ENCODE measurements at regions not wholly inside any gene's neighbourhood (a gene's known extent, or its start where the extent isn't known, plus 50 kb on each side); places are given as distances from the start of the nearest gene placed in this dataset.

GRCh38 chr2:129080715-129081476 is 762.2 kb upstream of the HS6ST1 start:
- no peak for DNase-seq (ENCODE audit: low read depth, low spot score)

DNA sequence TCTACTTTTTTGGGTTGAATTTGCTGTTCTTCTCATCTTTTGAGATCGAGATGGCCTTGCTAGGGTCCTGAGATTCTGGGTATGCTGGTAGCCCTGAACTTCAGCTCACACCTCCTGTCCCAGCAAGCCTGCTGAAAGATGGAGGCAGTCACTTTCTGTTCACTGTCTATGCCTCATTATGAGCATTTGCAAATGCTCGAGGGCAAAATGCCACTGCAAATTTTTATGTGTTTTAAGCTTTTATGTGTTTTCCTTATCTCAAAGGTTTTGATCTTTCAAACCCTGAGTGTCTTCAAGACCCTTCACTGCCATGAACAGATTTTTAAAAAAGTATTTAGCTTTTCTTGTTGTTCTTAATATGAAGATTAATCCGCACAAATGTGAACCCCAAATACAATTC is 766.7 kb upstream of the HS6ST1 start:
- DNase-seq (ENCODE audit: low read depth, low spot score): no peak

GRCh38 chr2:129087133-129087813 is 768.6 kb upstream of the HS6ST1 start:
- DNase-seq (ENCODE audit: low read depth, low spot score): no peak

- DNase-seq (ENCODE audit: low read depth, low spot score): no peak
Measured at GRCh38 chr2:129091620-129092019, 773.0 kb upstream of the HS6ST1 start.

DNA sequence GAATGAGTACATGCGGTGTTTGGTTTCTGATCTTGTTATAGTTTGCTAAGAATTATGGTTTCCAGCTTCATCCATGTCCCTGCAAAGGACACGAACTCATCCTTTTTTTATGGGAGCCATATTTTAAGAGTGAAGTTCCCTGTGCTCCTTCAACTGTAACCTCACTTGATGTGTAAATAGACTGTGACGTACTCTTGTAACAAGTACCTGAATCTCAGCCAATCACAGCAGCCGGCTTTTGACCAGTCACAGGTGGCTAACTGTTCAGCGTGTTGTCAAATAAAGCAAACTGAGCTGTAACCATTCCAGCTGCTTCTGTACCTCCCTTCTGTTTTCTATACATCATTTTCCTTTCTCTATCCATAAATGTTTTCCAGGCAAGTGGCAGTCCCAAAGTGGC is 774.3 kb upstream of the HS6ST1 start:
- no peak for DNase-seq (ENCODE audit: low read depth, low spot score)

DNA sequence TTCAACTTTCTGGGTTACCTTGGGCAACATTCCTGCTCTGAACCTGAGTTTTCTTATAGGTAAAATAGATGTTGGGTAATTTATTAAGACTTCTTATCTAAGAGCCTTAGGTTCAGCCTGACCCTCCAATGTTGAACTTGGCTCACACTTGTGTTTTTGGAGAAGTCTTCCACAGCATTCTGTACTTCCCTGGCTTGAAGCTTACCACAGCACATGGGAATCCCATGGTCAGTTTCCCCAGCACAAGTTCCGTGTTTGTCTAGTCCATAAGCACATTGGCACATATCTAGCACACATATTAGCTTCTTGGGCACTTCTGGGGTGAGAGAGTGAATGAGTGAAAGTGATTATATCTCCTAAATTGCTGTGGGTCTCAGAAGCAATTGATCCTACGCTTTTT is 782.5 kb upstream of the HS6ST1 start:
- no peak for DNase-seq (ENCODE audit: low read depth, low spot score)

DNA sequence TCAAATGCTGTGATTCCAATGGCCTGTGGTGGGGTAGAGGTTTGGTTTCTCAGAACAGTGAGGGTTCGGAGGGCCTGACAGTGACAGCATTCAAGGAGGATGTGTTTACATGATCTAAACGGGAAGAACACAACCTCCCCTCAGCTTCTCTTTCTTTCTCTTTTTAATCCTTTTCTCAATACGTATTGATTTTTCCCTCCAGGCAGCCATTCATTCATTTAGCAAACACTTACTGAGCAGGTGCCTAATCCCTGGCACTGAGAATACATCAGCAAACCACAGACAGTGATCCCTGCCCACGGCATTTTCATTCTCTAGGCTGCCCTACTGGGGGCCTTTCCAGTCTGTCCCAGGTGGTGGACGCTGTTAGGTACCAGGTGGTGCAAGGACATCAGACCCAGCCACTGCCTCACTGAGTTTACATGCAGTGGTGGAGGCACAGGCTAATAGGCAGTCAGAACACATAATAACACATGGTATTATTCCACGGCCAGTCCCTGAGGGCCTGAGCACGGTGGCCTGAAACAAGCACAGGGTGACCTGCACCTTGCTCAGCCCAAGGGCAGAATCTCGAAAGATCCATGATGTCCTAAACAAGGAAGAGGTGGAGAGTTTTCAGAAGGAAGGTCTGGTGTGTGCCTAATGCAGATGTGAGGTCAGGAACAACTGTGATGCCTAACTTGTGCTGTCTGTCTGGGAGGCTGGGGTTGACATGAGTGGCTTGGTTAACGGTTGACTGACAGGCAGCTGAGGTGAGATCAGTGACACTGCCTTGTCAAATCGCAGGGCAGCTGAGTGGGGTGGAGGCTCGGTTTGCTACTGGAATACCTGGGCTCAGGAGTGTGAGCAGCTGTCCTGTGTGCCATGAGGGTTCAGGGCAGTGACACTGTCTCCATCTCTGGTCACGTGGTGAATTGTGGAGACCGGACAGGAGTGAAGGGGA is 785.5 kb upstream of the HS6ST1 start:
- no peak for DNase-seq (ENCODE audit: low read depth, low spot score)

GRCh38 chr2:129112181-129112580 is 793.5 kb upstream of the HS6ST1 start:
- DNase-seq (ENCODE audit: low read depth, low spot score): no peak

DNA sequence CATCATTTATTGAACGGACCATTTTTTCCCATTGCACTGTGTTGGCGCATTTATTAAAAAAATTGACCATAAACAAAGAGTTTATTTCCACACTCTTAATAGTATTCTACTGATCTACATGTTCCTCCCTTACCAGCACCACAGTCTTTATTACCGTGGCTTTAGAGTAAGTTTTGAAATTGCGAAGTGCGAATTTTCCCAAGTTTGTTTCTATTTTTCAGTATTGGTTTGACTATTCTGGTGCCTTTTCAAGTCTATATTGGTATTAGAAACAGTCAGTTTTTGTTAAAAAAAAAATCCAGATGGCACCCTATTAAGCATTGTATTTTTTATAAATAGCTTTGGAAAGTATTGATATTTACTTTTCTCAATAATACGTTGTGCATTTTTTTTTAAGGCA is 795.1 kb upstream of the HS6ST1 start:
- DNase-seq (ENCODE audit: low read depth, low spot score): no peak

DNA sequence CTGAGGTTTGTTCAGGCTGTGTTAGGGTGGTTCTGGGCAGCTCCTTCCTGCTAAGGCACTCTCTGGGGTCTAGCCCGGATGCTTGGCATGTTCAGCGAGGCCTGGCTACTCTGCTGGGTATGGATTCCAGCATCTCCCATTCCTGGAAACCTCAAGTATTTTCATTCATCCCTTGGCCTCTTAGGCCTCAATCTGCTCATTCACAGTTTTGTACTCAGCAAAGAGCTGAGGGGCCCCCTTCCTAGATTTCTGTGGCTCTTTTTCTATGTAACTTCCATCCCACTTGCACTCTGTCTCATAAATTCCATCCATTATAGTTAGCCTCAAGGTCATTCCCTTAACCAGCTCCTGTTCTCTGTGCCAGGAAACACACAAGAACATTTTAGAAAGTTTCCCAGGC is 798.8 kb upstream of the HS6ST1 start:
- no peak for DNase-seq (ENCODE audit: low read depth, low spot score)

- DNase-seq (ENCODE audit: low read depth, low spot score): no peak
Measured at GRCh38 chr2:129118296-129118695, 799.6 kb upstream of the HS6ST1 start.

- no peak for DNase-seq (ENCODE audit: low read depth, low spot score)
Measured at GRCh38 chr2:129129087-129129486, 810.4 kb upstream of the HS6ST1 start.

- no peak for DNase-seq (ENCODE audit: low read depth, low spot score)
Measured at GRCh38 chr2:129133692-129134641, 815.3 kb upstream of the HS6ST1 start.

- no peak for DNase-seq (ENCODE audit: low read depth, low spot score)
Measured at GRCh38 chr2:129135017-129135416, 816.3 kb upstream of the HS6ST1 start.

- DNase-seq (ENCODE audit: low read depth, low spot score): no peak
Measured at GRCh38 chr2:129139380-129139779, 820.7 kb upstream of the HS6ST1 start.

GRCh38 chr2:129142465-129142864 is 823.8 kb upstream of the HS6ST1 start:
- DNase-seq (ENCODE audit: low read depth, low spot score): no peak

- no peak for DNase-seq (ENCODE audit: low read depth, low spot score)
Measured at GRCh38 chr2:129144082-129144791, 825.6 kb upstream of the HS6ST1 start.

- no peak for DNase-seq (ENCODE audit: low read depth, low spot score)
Measured at GRCh38 chr2:129152514-129152913, 827.0 kb upstream of the RAB6C start.

DNA sequence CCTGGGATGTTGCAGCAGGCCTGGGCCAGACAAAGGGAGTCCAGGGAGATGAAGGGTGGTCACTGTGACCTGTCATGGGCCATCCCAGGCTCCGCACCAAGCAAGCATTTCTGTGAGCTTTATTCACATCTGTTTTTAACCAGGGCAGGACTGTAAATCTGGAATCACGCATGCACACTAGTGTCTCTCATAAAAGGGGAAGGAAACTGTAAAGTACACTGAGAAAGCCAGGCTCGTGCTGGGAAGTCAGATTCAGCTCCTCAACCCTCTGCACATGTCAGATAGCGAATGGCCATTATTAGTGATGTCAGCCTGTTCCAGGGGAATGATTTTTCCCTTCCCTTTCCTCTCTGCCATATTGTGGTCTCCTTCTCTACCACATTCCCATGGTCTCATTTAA is 818.6 kb upstream of the RAB6C start:
- DNase-seq (ENCODE audit: low read depth, low spot score): no peak

DNA sequence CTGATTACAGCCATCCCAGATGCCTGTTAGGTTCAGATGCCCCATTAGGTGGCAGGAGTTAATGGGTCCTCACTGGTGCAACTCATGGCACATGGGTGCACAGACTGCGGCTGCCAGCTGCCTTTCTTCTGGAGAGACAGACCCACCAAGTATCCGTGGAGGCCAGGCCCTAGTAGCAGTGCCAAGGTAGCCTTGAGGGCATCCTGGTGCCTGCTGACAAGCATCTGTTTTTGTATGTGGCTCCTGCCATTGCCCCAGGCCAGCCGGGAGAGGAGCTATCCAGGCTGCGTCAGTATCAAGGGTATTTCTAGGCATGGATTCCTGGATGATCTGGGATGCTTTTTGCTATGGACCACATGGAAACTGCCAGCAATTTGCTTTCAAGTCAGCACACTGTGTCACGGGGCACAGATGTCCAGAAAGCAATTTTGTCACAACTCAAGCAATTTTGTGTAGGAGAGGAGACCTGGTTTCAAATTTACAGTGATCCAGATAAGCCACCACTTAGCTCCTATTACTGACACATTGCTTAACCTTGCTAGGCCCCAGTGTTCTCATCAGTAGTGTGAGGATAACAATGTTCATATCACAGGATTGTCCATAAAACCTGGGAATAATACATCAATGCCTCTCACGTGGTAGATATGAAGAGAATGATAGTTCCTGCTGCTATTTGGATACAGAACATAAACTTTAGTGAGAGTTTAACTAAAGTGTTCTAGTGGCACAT is 815.1 kb upstream of the RAB6C start:
- DNase-seq (ENCODE audit: low read depth, low spot score): no peak
